NOMO-1 (cell line): ENCODE measurements at regions not wholly inside any gene's neighbourhood (a gene's known extent, or its start where the extent isn't known, plus 50 kb on each side); places are given as distances from the start of the nearest gene placed in this dataset.

Experiments
- DNase-seq, 2 experiments: peaks; one replicate each; lab custom pipeline; 2025; ENCODE audit not compliant: unreplicated experiment in 2 of 2; lab: John Stamatoyannopoulos, UW

DNA sequence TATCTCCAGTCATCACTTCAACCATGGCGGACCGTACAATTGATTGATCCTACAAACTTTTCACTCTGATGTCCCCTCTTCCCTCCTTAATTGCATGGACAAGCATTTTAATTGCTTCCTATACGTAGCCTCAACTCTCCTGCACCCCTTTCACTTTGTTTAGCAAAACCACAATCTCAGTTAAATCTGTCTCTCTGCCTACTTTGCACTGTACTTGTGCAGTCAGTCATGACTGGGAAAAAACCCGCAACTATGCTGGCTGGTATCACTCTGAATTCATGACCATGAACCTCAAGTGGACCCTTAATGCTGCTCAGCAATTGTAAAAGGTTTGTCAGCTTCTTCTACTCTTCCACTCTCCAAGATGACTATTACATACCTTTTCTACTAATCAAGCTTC, 51.7 kb upstream of the AFF2 start:
- no peak for DNase-seq
